GM21526 (cell line): ENCODE measurements at regions not wholly inside any gene's neighbourhood (a gene's known extent, or its start where the extent isn't known, plus 50 kb on each side); places are given as distances from the start of the nearest gene placed in this dataset.

Experiments
- ATAC-seq: cut with Tn5 transposase; IDR thresholded peaks from one replicate; pipeline ENCODE4 v1.9.1; 2021; ENCODE audit warnings: moderate library complexity; ENCODE audit not compliant: unreplicated experiment, low FRiP score

DNA sequence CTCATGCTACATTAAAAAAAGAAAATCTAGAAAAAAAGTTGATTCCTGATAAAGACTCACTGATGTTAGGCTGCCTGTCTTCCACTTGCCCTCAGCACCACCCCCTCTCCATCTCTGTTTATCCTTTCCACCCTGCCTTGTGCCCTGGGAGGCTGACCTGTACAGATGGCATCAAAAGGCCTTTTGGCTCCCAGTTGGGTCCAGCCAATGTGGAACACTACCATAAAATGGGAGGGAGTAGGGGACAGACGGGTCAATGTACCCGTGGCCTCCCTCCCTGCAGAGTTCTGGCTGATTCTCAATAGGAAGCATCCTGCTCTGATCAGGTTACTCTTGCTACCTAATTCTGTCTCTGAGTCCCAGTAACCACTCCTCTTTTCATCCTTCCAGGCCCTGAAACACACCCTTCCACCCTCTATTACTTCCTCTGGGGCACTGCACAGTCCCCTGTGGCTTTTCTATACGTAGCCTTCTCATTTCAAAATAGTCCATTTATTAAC is 300.0 kb downstream of the HHIPL2 start:
- no peak for ATAC-seq

DNA sequence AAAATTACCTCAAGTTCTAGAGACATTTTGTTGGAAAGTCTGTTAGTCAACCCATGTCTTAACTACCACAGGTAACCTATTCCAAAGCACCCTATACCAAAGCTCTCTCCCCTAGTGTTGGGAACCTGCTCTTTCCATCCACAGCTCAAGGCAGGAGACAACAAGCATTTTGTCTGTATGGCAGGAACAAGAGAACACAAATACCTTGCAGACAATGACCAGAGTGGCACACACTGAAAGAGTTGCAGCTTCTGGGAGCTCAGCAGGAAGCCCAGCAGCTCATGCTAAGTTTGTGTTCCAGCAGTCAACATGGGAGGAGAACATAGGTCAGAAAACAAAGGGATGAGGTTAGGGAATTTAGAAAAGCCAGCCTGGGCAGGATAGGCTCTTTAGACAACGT is 300.8 kb downstream of the HHIPL2 start:
- no peak for ATAC-seq

DNA sequence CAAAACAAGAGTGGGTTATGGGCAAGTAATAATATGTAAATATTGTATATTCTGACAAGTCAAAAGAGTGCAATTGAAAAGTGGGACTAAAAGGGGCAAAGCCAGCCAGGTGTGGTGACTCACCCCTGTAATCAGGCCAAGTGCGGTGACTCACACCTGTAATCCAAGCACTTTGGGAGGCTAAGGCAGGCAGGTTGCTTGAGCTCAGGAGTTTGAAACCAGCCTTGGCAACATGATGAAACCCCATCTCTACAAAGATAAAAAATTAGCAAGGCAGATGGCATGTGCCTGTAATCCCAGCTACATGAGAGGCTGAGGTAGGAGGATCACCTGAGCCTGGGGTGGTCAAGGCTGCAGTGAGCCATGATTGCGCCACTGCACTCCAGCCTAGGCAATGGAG is 304.0 kb downstream of the HHIPL2 start:
- ATAC-seq: no peak

DNA sequence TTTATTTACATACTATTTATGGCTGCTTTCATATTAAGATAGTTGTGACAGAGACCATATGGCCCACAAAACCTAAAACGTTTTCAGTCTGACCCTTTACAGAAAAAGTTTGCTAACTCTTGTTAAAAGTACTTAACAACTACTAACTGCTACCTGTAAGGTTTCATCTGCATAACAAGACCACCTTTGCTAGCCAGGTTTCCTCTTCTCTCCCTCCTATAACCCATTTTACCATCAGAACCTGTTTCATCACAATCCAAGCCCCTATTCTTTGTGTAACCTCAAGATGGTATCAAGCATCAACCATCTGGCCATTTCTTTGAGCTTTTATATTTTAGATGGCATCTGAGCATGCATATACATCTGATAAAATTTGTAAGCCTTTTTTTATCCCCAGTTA is 305.4 kb downstream of the HHIPL2 start:
- no peak for ATAC-seq

DNA sequence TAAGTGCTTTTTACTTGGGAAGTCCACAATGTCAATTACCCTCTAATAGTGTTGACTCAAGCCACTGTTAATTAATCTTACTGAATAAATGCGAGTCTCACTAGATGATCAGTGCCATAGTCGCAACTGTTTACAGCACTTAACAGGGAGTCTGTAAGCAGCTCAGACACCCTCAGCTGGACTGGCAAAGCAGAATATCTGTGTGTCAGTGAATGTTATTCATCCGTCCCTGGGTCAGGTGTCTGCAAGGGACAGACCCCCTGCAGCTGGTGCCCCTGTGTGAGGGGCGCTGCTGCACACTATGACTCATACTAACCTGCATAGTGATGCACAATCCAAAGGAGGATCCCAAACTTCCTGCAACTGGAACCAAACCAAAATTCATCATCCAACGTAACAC is 306.5 kb downstream of the HHIPL2 start:
- no peak for ATAC-seq

DNA sequence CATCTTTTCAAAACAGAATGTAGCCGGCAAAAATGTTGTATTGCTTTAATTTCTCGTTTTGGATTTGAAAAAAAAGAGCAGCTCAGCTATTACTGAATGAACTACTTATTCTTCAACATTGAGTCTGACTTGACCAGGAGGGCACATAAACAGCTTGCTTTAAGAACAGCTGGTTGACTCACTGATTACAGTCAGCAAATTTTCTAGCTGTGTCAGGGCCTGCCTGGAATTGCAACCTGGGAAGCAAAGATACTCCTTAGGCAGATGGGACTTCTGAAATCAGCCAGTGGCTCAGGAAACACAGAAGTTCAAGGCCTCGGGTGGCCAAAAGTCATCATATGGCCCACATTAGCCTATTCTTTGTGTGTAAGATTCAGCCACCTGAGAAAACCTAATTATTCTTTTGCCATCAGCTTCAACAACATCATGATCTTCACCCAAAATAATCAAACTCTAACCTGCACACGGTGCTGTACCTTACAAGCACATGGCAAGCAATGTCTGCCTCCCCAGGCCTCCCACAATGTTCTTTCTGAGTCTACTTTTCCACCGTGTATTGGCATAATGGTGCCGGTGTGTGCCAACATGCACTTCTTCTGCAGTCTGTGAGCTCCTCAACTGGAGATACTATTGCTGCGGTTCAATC is 307.2 kb downstream of the HHIPL2 start:
- ATAC-seq: no peak

DNA sequence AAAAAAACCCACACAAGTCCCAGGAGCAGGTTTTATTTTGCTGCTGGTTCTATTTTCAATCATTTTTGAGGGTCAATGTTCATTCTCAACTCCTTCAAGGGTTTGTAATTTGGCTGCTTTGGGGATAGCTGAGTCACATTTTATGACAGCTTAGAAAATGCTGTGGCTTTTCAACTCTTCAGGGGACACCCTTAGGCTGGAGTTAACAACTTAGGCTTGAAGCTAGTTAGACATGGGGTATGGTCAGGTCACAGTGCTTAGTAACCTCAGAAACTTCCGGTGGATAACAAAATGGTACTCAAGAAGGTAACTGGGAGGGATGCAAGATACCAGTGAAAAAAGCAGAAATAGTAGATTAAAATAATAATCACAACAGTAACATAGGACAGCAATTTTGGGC is 308.8 kb downstream of the HHIPL2 start:
- no peak for ATAC-seq

DNA sequence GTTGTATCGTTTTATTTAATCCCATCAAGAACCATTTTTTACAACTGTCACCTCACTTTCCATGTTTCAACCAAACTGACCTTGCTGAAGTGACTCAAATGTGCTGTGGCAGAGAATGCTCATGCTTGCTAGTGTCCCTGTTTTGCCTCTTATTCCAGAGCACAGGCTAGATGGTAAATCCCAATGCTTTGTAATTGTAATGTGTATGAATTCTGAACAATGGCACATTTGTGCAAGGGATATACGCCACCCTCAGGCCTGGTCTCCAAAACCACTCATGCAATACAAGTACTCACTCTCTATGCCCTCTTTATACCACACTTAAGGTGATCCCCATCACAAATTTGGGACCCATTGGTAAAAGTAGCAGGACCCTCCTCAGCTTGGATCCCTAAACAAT is 313.6 kb downstream of the HHIPL2 start:
- ATAC-seq: no peak

DNA sequence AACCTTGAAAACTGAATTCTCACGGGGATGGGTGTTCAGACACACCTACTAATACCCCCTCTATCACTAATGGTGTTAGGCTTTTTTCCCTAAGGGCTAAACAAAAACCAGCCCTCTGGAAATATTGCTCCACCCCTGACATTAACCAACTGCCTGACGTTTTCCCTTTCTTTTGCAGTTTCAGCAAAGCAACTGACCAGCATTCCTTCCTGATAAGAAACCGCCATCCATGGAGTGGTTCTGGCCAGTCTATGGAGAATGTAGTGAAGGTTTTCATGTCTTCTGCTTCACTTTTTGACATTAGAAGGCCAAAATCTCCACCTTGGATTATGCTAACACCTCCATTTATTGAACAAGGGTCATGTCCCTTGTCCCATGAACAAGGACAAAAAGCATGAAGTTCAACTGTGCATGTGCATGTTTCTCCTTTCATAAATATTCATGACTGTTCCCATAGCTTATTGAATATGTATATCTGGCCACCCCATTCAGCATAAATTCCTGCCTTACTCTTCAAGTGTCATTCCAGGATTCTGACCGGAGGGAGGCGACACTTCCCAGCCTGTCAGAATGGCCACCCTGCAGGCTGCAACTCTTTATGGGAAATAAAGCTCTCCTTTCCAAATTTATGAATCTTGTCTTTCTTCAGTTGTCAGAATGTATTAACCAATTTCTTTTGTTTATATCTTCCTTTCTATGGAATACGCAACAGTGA is 314.3 kb downstream of the HHIPL2 start:
- ATAC-seq: no peak

DNA sequence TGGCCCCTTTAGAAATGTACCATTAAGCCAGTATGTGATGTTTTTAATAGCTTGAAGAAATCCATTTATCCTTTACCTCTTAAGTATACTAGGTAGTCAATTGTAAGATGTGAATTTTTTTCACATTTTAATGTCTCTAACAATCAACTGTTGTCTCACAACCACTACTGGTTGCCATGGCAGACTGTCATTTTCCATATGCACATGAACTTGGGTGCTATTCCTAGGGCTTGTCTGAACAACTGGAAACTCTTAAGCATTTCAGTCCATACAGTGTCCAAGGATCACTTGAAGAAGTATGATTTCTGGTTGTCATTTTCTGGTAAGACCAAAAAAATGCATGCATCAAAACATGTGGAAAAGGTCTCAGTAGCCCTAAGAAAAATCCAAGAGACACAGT is 315.1 kb downstream of the HHIPL2 start:
- ATAC-seq: no peak

DNA sequence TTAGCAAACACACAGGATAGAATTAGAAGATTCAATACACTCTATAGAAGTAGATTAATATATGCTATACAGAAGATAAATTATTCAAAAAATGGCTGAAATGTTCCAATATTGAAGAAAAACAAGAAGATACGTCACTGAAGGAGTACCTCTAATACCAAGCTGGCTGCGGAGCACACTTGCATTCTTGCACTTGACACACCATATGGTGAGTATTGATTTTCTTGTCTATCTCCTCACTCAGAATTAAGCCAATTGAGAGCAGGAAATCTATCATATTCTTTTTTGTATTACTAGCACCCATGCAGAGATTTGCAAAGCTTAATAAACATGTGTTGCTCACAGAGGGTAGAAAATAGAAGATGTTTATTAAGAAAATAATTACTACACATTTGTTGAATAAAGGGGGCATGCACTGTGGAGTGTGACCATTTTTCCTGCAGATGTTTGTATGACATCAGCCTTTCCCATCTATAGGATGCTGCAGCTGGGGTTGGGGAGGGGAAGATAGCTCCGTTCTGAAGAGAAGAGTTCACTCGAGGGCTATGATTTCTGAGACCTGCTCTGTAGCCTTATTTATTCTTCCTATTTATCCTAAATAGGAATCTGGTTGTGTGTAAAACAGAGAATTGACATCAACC is 318.1 kb downstream of the HHIPL2 start:
- no peak for ATAC-seq

DNA sequence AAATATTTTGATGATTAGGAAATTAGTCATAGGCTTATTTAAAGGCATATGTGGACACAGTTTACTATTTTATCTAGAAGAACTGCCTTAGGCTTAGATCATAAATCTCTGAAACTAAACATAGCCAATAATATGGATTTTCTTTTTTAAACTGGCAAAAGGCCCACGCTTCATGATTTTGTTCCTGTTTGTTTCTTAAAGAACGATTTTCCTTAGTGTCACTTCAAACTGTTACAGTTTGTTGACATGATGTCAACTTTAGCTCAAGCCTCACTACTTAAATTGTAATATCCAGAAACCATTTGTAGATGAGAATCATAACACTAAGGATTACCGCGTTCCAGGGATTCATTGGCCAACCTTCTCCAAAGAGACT is 322.6 kb downstream of the HHIPL2 start:
- no peak for ATAC-seq

DNA sequence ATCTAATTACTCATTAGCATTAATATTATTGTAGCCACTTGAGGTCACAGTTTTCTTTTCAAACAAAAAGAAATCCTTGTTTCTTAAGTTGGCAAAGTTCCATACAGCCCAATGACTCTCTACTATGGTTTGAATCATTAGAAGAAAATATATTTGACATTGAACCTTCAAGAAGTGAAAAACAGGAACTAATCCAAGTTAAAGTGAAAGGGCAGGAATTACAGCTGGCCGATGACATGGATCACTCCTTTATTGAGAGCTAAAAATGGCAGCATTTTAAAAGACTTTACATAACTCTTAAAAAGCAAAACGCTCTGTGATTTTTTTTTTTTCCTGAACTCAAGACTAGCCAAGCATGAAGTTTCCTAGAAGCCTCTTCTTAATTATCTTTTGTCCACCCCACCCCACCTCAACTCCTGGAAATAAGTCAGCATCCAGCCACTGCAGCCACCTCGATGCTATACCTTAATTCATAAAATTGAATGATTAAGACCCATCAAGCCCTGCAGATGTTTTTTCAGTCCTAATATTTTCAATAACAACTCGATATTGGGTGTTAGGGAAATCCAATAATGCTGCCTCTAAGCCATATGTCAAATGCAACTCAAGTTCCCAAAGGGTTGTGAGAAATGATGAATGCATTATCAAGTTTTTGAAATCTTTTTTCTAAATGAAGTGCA is 323.1 kb downstream of the HHIPL2 start:
- no peak for ATAC-seq

DNA sequence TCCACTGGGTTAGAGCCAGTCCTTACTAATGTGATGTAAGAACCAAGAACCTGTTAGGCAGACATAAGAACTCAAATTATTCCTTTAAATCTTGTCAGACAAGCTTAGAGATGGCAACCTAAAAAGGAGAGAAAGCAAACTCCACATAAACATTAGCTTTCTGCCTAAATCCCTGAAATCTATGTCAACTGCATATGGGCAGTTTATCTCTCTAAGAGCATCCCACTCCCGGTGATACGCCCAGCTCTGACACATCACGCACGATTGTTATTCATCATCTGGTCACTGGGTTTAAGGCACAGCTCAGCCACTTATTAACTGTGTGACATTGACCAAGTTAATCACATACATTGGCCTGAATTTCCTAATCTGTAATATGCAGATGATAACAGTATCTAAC is 323.7 kb downstream of the HHIPL2 start:
- ATAC-seq: no peak

DNA sequence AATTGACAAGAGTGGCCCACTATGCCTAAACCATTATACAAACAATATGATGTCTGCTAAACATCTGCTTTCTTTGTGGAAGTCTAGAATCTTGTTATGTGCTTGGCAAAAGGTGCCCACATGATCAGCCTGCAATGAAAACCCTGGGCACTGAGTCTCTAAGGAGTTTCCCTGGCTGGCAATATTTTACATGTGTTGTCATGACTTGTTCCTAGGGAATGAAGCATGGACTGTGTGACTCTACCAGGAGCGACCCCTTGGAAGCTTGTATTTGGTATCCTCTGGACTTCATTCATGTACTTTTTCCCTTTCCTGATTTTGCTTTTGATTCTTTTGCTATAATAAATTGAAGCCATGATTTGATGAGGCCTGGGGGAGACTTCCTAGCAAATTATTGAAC is 324.9 kb downstream of the HHIPL2 start:
- ATAC-seq: no peak

DNA sequence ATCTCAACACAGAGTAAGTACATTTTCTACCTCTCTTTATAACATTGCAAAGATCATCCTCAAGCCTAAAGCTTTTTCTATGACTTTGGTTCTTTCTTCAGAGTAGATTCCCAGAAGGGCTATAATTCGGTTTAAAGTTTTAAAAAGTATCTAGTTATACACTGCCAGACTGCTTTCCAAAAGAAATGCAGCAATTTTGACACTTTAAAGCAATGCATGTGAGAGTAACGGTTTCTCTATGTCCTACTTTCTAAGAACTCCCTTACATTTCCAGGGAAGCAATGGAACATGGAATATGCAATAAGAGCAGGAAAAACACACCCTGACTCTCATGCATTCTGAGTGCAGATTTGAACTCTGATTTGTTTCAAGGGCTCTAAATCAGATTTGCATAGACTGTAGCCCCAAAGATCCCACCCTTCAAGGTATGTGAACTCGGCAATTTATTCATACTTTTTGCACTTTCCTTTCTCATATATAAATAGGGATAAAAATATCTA is 331.6 kb downstream of the HHIPL2 start:
- ATAC-seq: no peak

DNA sequence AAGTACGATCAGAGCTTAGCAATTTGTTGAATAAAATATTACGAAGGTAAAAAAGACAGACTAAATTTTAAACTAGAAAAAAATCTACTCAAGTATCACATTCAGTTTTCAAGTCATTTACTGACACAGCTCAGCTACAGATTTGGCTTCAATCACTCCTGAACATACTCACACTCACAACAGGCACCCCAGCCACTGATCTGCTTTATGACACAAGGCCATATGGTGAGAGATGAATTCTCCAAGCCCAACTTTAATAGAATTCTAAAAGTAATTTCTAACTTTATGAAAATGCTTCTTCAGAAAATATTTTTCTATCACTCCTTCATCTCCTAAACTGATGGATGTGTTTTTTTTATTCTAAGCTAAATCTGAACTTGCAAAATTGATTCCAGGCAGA is 337.1 kb downstream of the HHIPL2 start:
- ATAC-seq: no peak

DNA sequence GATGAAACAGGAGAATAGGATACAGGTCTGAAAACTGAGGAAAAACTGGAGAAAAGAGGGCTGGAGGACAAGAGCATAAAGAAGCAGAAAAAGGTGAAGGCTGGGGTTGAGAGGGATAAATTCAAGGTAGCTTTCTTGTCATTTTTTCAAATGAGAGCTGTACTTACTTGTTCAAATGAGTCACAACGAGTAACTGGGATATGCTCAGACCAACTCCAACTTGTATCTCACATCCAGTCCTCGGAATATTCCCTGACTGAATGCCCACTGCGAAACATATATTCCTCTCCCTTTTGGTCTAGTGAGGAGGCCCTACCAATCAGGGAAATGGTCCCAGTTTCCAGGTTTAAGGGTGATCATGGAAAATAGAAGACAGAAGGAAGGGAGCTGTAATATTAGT is 343.4 kb downstream of the HHIPL2 start:
- no peak for ATAC-seq

DNA sequence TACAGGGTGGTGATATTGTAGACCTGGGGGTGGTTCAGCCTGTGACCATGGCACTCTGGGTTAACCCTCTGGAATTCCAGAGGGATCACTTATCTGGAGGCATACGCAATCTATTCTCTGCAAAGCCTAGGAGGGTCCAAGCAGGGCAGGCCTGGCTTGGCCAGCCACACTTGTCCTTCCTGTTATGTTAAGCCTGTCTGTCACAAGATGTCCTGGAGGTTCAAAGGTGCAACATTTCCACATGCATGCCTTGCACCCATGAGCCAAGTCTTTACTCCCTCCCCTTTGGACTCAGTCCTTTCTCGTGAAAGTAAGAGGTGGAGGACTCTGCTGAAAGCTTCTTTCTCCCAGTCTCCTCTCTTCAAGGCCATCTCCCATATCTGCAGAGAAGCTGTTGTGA is 345.1 kb downstream of the HHIPL2 start:
- ATAC-seq: no peak

DNA sequence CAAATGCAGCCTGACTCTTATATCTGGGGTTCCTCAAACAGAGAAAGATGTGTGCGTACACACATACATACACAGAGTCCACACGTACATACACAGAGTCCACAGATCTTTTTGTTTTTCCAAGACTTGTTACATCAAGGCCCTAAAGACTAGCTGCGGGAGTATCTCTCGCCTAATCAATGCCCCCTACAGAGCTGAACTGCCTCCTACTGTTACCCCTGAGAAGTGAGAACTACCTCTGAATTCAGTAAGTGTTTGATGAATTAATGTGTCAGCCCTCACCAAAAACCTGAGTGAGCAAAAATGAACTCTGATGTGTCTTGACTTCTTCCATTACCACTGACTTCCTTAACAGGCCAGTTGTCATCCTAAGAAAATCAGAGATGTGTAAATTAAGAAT is 351.2 kb downstream of the HHIPL2 start:
- ATAC-seq: no peak

DNA sequence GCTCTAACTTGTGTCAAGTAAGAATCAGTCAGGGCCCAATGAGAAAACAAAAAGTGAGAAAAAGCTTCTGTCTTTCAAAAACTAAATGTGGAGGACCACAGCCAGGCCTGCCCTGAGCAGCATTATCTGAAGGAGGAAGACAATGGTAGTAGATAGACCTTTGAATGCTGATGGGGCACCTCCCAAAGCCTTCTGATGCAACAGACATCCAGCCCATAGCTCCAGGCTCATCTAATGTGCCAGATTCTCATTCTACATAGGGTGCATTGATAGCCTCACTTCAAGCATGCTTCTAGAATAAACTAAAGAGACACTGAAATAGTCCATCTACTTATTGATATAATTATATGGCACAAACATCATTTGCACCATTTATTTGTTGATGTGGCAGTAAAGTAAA is 351.6 kb downstream of the HHIPL2 start:
- ATAC-seq: no peak
